Lung (tissue), 12 donors: ENCODE measurements at regions not wholly inside any gene's neighbourhood (a gene's known extent, or its start where the extent isn't known, plus 50 kb on each side); places are given as distances from the start of the nearest gene placed in this dataset. TPM values are rescaled to one million over a fixed set of nuclear protein-coding genes. Genes with fewer than 3 reads are reported as not detected.

ENCODE experiments used
- ATAC-seq: fragments of 200-7000 bp; cut with Tn5 transposase; one replicate; pipeline ENCODE4 v1.9.1; 2020; ENCODE audit warnings: moderate number of reproducible peaks; ENCODE audit not compliant: insufficient read depth, low FRiP score
- DNase-seq, 3 donors: peaks; one replicate each; pipeline ENCODE4 v3.0.0-alpha.2; 2013 to 2017
- H3K27ac ChIP-seq, 2 donors: one replicate each; pipeline ENCODE4 v1.5.1; 2013; ENCODE audit warnings: mild to moderate bottlenecking in 2 of 2, moderate library complexity in 2 of 2, control low read depth in 1 of 2, inconsistent platforms in 1 of 2, low read depth in 1 of 2, low read length in 1 of 2
- H3K27me3 ChIP-seq, 3 donors: one replicate each; pipeline ENCODE4 v1.5.1; 2013; ENCODE audit warnings: low read length in 2 of 3; ENCODE audit not compliant: control insufficient read depth in 3 of 3, insufficient read depth in 3 of 3
- H3K36me3 ChIP-seq, 4 donors: one replicate each; pipeline ENCODE4 v1.5.1; 2013; ENCODE audit warnings: low read length in 4 of 4, mild to moderate bottlenecking in 1 of 4, moderate library complexity in 1 of 4; ENCODE audit not compliant: control insufficient read depth in 4 of 4, insufficient read depth in 4 of 4
- H3K4me1 ChIP-seq, 5 donors: one replicate each; pipeline ENCODE4 v1.5.1; 2013; ENCODE audit warnings: low read length in 5 of 5, mild to moderate bottlenecking in 2 of 5, moderate library complexity in 1 of 5; ENCODE audit not compliant: control insufficient read depth in 5 of 5, insufficient read depth in 5 of 5
- H3K4me3 ChIP-seq: one replicate; pipeline ENCODE4 v1.5.1; 2013; ENCODE audit warnings: mild to moderate bottlenecking, control low read depth, moderate library complexity
- H3K9ac ChIP-seq, 2 donors: one replicate each; pipeline ENCODE4 v1.5.1; 2013; ENCODE audit warnings: low read length in 2 of 2, control low read depth in 1 of 2; ENCODE audit not compliant: insufficient read depth in 1 of 2
- H3K9me3 ChIP-seq, 4 donors: one replicate each; pipeline ENCODE4 v1.5.1; 2013; ENCODE audit warnings: low read length in 3 of 4, mild to moderate bottlenecking in 1 of 4, moderate library complexity in 1 of 4; ENCODE audit not compliant: control insufficient read depth in 4 of 4, insufficient read depth in 3 of 4
- CTCF ChIP-seq: IDR thresholded peaks from 2 replicates; pipeline ENCODE4 v1.5.1; 2012; ENCODE audit warnings: mild to moderate bottlenecking; ENCODE audit errors: control extremely low read depth, extremely low read depth
- WGBS, 2 donors: extraction: QIAGEN DNeasy Blood & Tissue Kit; methylation state at CpG; one replicate each; pipeline ENCODE4 v1.1.7; 2013; 5-methylcytosine and 5-hydroxymethylcytosine counted together
- small RNA-seq: library from RNA; depleted of rRNA; stranded (forward); fragments of <200 nt; gene quantifications from one replicate; pipeline ENCODE3, GENCODE V24; 2014; ENCODE audit warnings: low replicate concordance
- donor health status: control.
- donor health status: control.
- donor health status: Bipolar disorder and iron deficiency.
- donor health status: healthy.
- donor health status: DM: yes; HTN: yes; CAD: no.

- ATAC-seq (no peak), DNase-seq (no peak)
- no peak overlapping the region for H3K27ac ChIP-seq
- 65 to 87% methylated on average over 2 of the region's 2 CpGs for WGBS, 2 donors
- no peak for TF ChIP-seq CTCF
- no peaks in the 10 kb centered on the region for H3K4me1 ChIP-seq
- H3K9me3 ChIP-seq: no peaks in the 10 kb centered on the region
- no peak overlapping the region for H3K9ac ChIP-seq
- H3K36me3 ChIP-seq: no peaks in the 10 kb centered on the region
- H3K27me3 ChIP-seq: no peaks in the 10 kb centered on the region
- H3K4me3 ChIP-seq: no peak overlapping the region
Observed at GRCh38 chr3:174786825-174787224, 72.3 kb upstream of the NAALADL2 start.

- Histone ChIP-seq H3K4me1 (no peaks in the 10 kb centered on the region), H3K4me3 (no peak overlapping the region), H3K9me3 (no peaks in the 10 kb centered on the region), H3K36me3 (no peaks in the 10 kb centered on the region), H3K27ac (no peak overlapping the region), H3K9ac (no peak overlapping the region), H3K27me3 (no peaks in the 10 kb centered on the region)
- ATAC-seq (no peak), DNase-seq (no peak)
- 60 to 76% methylated on average over 3 of the region's 3 CpGs for WGBS, 2 donors
- TF ChIP-seq CTCF: no peak
Observed at GRCh38 chr3:174791161-174791560, 68.0 kb upstream of the NAALADL2 start.

- WGBS, 2 donors: 84 to 92% methylated on average over 1 of the region's 1 CpG
Observed at GRCh38 chr3:174792864-174793263, 66.3 kb upstream of the NAALADL2 start.

More at GRCh38 chr3:174792864-174793263, 66.3 kb upstream of the NAALADL2 start:
- H3K4me3 ChIP-seq: no peak overlapping the region
- no peaks in the 10 kb centered on the region for H3K9me3 ChIP-seq
- no peaks in the 10 kb centered on the region for H3K36me3 ChIP-seq
- ATAC-seq: no peak
- no peak overlapping the region for H3K9ac ChIP-seq
- H3K27ac ChIP-seq: no peak overlapping the region
- H3K4me1 ChIP-seq: no peaks in the 10 kb centered on the region
- no peaks in the 10 kb centered on the region for H3K27me3 ChIP-seq
- DNase-seq: no peak
- no peak for TF ChIP-seq CTCF

Small RNA genes in the stretch of these regions (small RNA-seq; reads per million reads assigned to genes)
- not detected for gene RN7SKP40
